Kidney tubule cell (primary cell): ENCODE measurements at regions not wholly inside any gene's neighbourhood (a gene's known extent, or its start where the extent isn't known, plus 50 kb on each side); places are given as distances from the start of the nearest gene placed in this dataset.
"Not testable (repeated sequence)": the region's sequence is repeated elsewhere in the genome, so short reads cannot be mapped to it uniquely, and the experiment has no call there.

ENCODE experiments used
- DNase-seq: peaks from one replicate; pipeline ENCODE4 v3.0.0-alpha.2; 2018; ENCODE audit warnings: low spot score

DNA sequence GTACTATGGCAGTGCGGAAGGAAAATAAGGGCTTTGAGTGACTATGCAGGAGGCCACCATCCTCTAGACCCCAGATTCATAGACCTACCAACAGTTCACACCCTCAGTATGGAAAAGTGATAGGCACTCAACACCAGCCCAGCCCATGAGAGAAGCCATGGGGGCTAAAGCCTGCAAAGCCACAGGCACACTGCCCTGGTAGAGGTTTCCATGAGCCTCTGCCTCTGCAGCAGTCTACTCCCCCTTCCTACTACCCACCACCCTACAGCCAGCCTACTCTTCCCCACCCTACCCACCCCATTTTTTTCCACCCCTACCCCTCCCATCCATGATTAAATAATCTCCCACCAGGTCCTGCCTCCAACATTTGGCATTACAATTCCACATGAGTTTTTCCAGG lies 241.9 kb downstream of the CWH43 start:
- DNase-seq, result not testable (repeated sequence)

DNA sequence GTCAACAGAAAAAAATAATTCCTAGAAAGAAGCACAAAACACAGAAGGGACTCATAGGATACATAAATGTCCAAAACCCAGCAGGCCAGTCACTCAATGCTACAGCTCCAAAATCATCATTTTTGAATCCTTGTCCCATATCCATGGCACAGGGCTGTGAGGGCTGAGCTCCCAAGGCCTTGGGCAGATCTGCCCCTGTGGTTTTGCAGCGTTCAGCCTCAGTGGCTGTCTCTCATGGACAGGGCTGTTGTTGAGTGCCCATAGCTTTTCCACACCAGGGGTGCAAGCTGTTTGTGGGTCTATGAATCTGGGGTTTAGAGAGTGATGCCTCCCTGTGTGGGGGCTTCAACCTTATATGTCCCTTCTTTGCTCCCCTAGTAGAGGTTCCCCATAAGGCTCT lies 243.2 kb downstream of the CWH43 start:
- not testable (repeated sequence) for DNase-seq

GRCh38 chr4:49229713-49230112 lies 243.6 kb downstream of the CWH43 start:
- not testable (repeated sequence) for DNase-seq

- DNase-seq, result not testable (repeated sequence)
These were observed 247.3 kb downstream of the CWH43 start for GRCh38 chr4:49233346-49233745.

DNA sequence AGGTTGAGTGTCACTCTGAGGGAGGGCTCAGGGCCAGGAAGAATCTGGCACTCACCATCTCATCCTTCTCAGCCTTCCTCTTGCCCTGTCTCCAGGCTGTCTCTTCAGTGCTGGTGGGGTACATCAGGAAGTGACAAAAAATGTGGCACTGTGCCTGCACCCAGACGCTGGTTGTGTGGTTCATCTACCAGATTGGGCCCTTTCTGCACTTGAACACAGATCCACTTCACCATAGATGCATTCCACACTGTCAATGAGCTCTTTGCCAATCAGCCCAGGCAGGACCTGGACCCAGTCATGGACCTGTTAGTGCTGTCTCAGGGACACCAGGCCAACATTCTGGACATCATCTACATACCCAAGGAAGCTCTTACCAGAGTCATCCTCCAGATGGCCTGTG lies 247.7 kb downstream of the CWH43 start:
- not testable (repeated sequence) for DNase-seq

- DNase-seq, result not testable (repeated sequence)
These were observed 248.3 kb downstream of the CWH43 start for GRCh38 chr4:49234382-49234781.

DNA sequence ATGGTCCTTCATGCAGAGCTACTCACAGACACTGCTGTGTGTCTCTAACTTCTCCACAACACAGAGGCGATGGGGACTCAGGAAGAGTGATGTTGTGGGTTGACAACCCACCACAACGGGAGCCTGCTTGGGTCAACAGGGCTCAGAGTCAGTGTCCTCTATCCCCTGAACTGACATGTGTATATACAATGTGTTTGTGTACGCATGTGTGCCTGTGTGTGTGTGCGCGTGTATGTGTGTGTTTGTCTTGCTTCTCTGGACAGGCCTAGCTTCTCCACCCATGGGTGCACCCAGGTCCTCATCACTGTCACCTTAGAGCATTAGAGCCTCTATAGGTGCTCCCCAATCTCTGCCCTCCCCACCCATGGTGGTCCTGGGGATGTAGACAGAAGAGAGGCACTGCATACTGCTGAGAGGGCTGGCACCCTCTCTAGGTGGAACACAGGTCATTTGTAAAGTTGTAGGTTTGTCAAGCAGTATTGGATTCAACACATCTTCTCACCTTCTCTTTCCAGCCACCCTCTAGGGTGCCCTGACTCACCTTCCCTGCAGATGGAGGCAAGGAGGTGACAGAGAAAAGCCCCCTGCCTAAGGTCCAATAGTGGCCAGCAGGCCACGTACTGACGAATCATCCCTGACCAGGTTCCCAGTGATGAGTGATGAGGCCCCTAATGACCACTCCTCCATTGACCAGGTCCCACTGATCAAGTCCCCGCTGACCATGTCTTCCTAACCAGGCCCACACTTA lies 249.5 kb downstream of the CWH43 start:
- DNase-seq, result not testable (repeated sequence)

GRCh38 chr4:49236474-49236873 lies 250.4 kb downstream of the CWH43 start:
- not testable (repeated sequence) for DNase-seq

GRCh38 chr4:49241295-49241694 lies 255.2 kb downstream of the CWH43 start:
- DNase-seq, result peak; percentile 0

- not testable (repeated sequence) for DNase-seq
These were observed 276.7 kb downstream of the CWH43 start for GRCh38 chr4:49262786-49263185.

- not testable (repeated sequence) for DNase-seq
These were observed 284.4 kb downstream of the CWH43 start for GRCh38 chr4:49270435-49270834.

DNA sequence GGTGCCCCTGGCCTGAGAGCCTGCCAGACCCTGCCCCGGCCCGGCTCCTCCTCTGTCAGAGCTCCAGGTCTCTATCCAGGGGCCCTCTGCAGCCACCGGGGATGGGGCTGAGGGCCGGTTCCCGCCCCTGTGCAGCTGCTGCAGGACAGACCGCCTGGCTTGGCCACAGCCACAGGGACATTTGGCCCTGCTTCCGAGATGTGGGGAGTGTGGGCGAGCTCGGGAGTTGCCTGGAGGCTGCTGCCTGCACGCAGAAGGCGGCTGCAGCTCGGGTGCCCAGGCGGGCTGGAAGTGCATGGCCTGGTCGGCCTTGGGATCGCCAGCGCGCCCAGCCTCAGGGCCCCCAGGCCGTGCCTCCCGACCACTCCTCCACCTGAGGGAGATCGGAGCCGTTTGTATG lies 284.8 kb downstream of the CWH43 start:
- DNase-seq, result not testable (repeated sequence)

GRCh38 chr4:49285905-49286304 lies 299.8 kb downstream of the CWH43 start:
- not testable (repeated sequence) for DNase-seq

GRCh38 chr4:49286926-49287745 lies 301.1 kb downstream of the CWH43 start:
- not testable (repeated sequence) for DNase-seq

GRCh38 chr4:49287893-49288292 lies 301.8 kb downstream of the CWH43 start:
- not testable (repeated sequence) for DNase-seq

DNA sequence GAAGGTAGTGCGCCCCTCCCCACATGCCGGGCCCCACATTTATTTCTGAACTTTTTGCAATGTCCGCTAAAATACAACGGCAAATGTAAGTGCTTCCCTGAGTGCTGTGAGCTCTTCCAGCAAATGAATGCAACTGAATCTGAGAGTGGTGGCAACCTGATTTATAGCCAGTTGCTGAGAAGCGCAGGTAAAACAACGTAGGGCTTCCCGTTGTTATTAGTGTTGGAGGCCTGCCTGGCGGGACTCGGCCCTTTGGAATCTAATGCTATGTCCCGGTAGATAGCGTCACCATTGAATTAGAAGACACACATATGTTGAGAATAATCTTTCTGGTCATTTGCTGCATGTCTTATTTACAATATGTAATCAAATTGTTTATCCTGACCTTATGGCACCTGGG lies 302.7 kb downstream of the CWH43 start:
- DNase-seq, result not testable (repeated sequence)

DNA sequence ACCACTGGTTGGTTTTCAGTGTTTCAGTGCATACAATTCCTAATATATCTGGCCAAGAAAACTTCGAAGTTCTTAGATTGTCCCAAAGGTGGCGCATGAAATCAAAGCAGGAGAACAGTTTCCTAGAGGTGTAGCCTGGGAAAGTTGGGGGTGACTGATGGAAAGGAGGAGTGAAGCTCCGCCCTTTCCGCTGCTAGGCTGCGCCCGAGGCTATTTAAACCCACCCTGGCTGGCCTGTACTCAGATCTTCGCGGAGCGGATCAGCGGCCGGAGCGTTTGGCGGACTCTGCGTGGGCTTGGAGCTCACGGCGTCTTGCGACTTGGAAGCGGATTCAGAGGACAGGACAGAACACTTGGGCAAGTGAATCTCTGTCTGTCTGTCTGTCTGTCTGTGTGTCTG lies 328.7 kb downstream of the CWH43 start:
- not testable (repeated sequence) for DNase-seq

GRCh38 chr4:49320725-49321410 lies 334.8 kb downstream of the CWH43 start:
- not testable (repeated sequence) for DNase-seq

DNA sequence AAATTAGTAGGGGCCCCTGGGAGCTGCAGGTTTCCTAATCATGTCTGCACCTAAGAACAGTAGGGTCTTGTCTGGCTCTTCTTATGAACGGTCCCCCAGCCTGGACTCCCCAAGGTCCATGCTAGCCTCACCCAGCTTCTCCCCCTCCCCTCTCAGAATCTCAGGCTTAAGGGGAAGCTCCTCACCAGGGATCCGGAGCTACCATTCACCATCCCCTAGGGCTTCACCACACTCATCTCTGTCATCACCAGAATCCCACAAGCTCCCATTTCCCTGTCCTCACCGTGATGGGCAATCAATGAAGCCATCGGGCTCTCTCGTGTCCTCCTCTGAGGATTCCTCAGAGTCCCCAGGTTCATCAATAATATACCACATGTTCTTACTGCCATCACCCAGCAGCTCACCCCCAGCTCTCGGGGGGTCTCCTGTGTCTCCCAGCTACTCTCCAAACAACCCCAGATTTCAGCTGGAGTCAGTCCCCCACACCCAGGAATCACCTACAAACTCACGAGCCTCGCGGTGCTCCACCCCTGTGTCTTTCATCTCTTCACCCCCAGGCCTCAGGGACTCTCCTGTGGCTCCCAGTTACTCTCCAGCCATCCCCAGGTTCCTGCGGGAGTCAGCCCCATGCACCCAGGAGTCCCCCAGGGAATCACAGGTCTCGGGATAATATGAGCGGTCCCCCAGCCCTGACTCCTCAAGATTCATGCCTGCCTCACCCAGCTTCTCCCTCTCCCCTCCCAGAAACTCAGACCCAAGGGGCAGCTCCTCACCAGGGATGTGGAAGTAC lies 335.6 kb downstream of the CWH43 start:
- not testable (repeated sequence) for DNase-seq

DNA sequence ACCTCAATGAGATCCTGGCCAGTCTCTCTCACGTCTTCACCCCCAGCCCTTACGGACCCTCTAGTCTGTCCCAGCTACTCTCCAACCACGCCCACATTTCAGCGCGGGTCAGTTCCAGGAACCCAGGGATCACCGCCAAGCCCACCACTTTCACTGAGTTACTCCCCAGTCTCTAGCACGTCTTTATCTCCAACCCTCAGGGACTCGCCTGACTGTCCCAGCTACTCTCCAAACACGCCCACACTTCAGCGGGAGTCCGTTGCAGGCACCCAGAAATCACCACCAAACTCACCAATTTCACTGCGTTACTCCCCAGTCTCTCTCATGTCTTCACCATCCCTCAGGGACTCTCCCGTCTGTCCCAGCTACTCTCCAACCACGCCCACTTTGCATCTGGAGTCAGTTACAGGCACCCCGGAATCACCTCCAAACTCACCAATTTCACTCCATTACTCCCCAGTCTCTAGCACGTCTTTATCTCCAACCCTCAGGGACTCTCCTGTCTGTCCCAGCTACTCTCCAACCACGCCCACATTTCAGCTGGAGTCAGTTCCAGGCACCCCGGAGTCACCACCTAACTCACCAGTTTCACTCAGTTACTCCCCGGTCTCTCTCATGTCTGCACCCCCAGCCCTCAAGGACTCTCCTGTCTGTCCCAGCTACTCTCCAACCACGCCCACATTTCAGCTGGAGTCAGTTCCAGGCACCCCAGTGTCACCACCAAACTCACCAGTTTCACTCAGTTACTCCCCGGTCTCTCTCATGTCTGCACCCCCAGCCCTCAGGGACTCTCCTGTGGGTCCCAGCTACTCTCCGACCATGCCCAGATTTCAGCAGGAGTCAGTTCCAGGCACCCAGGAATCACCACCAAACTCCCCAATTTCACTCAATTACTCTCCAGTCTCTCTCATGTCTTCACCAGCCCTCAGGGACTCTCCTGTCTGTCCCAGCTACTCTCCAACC lies 336.8 kb downstream of the CWH43 start:
- DNase-seq, result not testable (repeated sequence)
